GM12891 (cell line): ENCODE measurements at regions not wholly inside any gene's neighbourhood (a gene's known extent, or its start where the extent isn't known, plus 50 kb on each side); places are given as distances from the start of the nearest gene placed in this dataset.

Source experiments
- PAX5 ChIP-seq: IDR thresholded peaks from 2 replicates; pipeline ENCODE4 v1.6.1; 2011; ENCODE audit warnings: low read length, moderate library complexity, mild to moderate bottlenecking; ENCODE audit not compliant: insufficient read depth, severe bottlenecking
- POLR2A ChIP-seq: IDR thresholded peaks from 2 replicates; pipeline ENCODE4 v1.6.1; 2011; ENCODE audit warnings: low read depth, low read length, control low read depth
- POLR2AphosphoS5 ChIP-seq: IDR thresholded peaks from 2 replicates; pipeline ENCODE4 v1.6.1; 2011; ENCODE audit warnings: low read depth, low read length, control low read depth
- POU2F2 ChIP-seq: IDR thresholded peaks from 2 replicates; pipeline ENCODE4 v1.6.1; 2011; ENCODE audit warnings: low read depth, mild to moderate bottlenecking, control low read depth, low read length, moderate library complexity
- SPI1 ChIP-seq: IDR thresholded peaks from 2 replicates; pipeline ENCODE4 v1.6.1; 2011; ENCODE audit warnings: low read depth, low read length, control low read depth
- TAF1 ChIP-seq: IDR thresholded peaks from 2 replicates; pipeline ENCODE4 v1.6.1; 2011; ENCODE audit warnings: low read depth, low read length, control low read depth

- no peak for TF ChIP-seq POLR2A
- TF ChIP-seq POLR2AphosphoS5, result no peak
- no peak for TF ChIP-seq TAF1
- TF ChIP-seq SPI1, result no peak
- TF ChIP-seq PAX5, result no peak
- TF ChIP-seq POU2F2, result no peak
Observed at GRCh38 chr4:16450031-16450430, 223.8 kb upstream of the TAPT1 start.
